Stimulated activated effector memory CD8-positive, alpha-beta T cell treated with anti-CD3 and anti-CD28 coated beads, Interleukin-12 subunit alpha, Interleukin-12 subunit beta, amount 100 ng/mL, for 72 hours (primary cell): ENCODE measurements at regions not wholly inside any gene's neighbourhood (a gene's known extent, or its start where the extent isn't known, plus 50 kb on each side); places are given as distances from the start of the nearest gene placed in this dataset.
A peak's percentile ranks its signal among the peaks of the same experiment; 100 is the strongest.

Experiments
- ATAC-seq: fragments of 150-1000 bp; cut with Tn5 transposase; 2 replicates; pipeline ENCODE4 v1.10.0; 2021
- DNase-seq, 2 donors: peaks; one replicate each; pipeline ENCODE4 v3.0.0; 2021 to 2022; ENCODE audit warnings: low spot score in 2 of 2
- H3K27ac Mint-ChIP-seq: one replicate; pipeline ENCODE4 v1.8.0; 2022; ENCODE audit warnings: mild to moderate bottlenecking, mixed read lengths
- H3K36me3 Mint-ChIP-seq: one replicate; pipeline ENCODE4 v1.8.0; 2022; ENCODE audit warnings: mild to moderate bottlenecking, mixed read lengths
- H3K4me1 Mint-ChIP-seq: one replicate; pipeline ENCODE4 v1.8.0; 2022; ENCODE audit warnings: mixed read lengths
- H3K4me3 Mint-ChIP-seq: one replicate; pipeline ENCODE4 v1.8.0; 2022; ENCODE audit warnings: mild to moderate bottlenecking, mixed read lengths
- H3K9me3 Mint-ChIP-seq: one replicate; pipeline ENCODE4 v1.8.0; 2022; ENCODE audit warnings: mixed read lengths

GRCh38 chr6:134722200-134722870, 227.6 kb downstream of the ALDH8A1 start:
- DNase-seq = no peak
- Mint-ChIP-seq H3K4me1 (no peaks in the 10 kb centered on the region), H3K9me3 (no peaks in the 10 kb centered on the region)

GRCh38 chr6:134721060-134721405, 228.9 kb downstream of the ALDH8A1 start:
- Mint-ChIP-seq H3K36me3 (no peaks in the 10 kb centered on the region), H3K27ac (no peak overlapping the region), H3K4me1 (no peaks in the 10 kb centered on the region), H3K4me3 (no peak overlapping the region), H3K9me3 (no peaks in the 10 kb centered on the region)
- DNase-seq (no peak), ATAC-seq (no peak)

More at GRCh38 chr6:134722200-134722870, 227.6 kb downstream of the ALDH8A1 start:
- no peak for ATAC-seq
- no peak overlapping the region for H3K27ac Mint-ChIP-seq
- H3K4me3 Mint-ChIP-seq = no peak overlapping the region
- H3K36me3 Mint-ChIP-seq = no peaks in the 10 kb centered on the region

- H3K4me3 Mint-ChIP-seq = no peak overlapping the region
- H3K36me3 Mint-ChIP-seq = no peaks in the 10 kb centered on the region
- H3K27ac Mint-ChIP-seq = no peak overlapping the region
- ATAC-seq (no peak), DNase-seq (no peak)
- no peaks in the 10 kb centered on the region for H3K4me1 Mint-ChIP-seq
- no peaks in the 10 kb centered on the region for H3K9me3 Mint-ChIP-seq
These were observed 229.4 kb downstream of the ALDH8A1 start for GRCh38 chr6:134720353-134721059.

GRCh38 chr6:134719911-134720310, 230.0 kb downstream of the ALDH8A1 start:
- ATAC-seq = no peak
- no peaks in the 10 kb centered on the region for H3K4me1 Mint-ChIP-seq
- H3K9me3 Mint-ChIP-seq = no peaks in the 10 kb centered on the region
- H3K36me3 Mint-ChIP-seq = no peaks in the 10 kb centered on the region
- H3K27ac Mint-ChIP-seq = no peak overlapping the region
- H3K4me3 Mint-ChIP-seq = no peak overlapping the region
- no peak for DNase-seq

- no peak for DNase-seq
- H3K4me1 Mint-ChIP-seq = no peaks in the 10 kb centered on the region
- H3K9me3 Mint-ChIP-seq = no peaks in the 10 kb centered on the region
- ATAC-seq = no peak
- no peak overlapping the region for H3K27ac Mint-ChIP-seq
- no peaks in the 10 kb centered on the region for H3K36me3 Mint-ChIP-seq
- no peak overlapping the region for H3K4me3 Mint-ChIP-seq
These were observed 230.6 kb downstream of the ALDH8A1 start for GRCh38 chr6:134719286-134719685.

- DNase-seq = no peak
- Mint-ChIP-seq H3K27ac (no peak overlapping the region), H3K36me3 (no peaks in the 10 kb centered on the region), H3K4me1 (no peaks in the 10 kb centered on the region), H3K4me3 (no peak overlapping the region), H3K9me3 (no peaks in the 10 kb centered on the region)
- no peak for ATAC-seq
These were observed 235.2 kb downstream of the ALDH8A1 start for GRCh38 chr6:134714679-134715078.

- Mint-ChIP-seq H3K36me3 (no peaks in the 10 kb centered on the region), H3K4me3 (no peak overlapping the region), H3K9me3 (no peaks in the 10 kb centered on the region), H3K27ac (no peak overlapping the region), H3K4me1 (no peaks in the 10 kb centered on the region)
- no peak for ATAC-seq
- DNase-seq = no peak
These were observed 235.8 kb downstream of the ALDH8A1 start for GRCh38 chr6:134714113-134714512.

GRCh38 chr6:134712311-134712710, 237.6 kb downstream of the ALDH8A1 start:
- no peak for DNase-seq
- no peaks in the 10 kb centered on the region for H3K9me3 Mint-ChIP-seq
- H3K27ac Mint-ChIP-seq = no peak overlapping the region
- H3K4me3 Mint-ChIP-seq = no peak overlapping the region
- H3K36me3 Mint-ChIP-seq = no peaks in the 10 kb centered on the region
- no peaks in the 10 kb centered on the region for H3K4me1 Mint-ChIP-seq
- ATAC-seq = no peak

DNA sequence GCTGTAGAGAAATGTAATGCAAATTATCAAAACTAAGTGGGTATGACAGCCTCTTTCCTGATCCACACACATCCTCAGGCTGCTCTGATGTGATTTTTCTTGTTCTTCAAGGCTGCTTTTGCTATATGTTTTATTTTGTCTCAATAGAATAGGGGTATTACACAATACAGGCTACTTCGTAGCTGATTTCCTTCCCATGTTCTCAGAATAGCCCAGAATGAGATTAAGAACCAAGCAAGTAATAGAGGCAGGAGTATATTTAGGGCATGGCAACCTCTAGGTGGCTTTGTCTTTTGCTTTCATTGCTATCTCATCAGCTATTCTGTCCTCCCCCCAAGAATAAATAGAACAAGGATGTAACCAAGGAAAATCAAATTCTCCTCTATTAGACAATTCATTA, 241.8 kb downstream of the ALDH8A1 start:
- ATAC-seq (no peak), DNase-seq (no peak)
- Mint-ChIP-seq H3K4me3 (no peak overlapping the region), H3K9me3 (no peaks in the 10 kb centered on the region), H3K27ac (no peak overlapping the region), H3K4me1 (no peaks in the 10 kb centered on the region), H3K36me3 (no peaks in the 10 kb centered on the region)

DNA sequence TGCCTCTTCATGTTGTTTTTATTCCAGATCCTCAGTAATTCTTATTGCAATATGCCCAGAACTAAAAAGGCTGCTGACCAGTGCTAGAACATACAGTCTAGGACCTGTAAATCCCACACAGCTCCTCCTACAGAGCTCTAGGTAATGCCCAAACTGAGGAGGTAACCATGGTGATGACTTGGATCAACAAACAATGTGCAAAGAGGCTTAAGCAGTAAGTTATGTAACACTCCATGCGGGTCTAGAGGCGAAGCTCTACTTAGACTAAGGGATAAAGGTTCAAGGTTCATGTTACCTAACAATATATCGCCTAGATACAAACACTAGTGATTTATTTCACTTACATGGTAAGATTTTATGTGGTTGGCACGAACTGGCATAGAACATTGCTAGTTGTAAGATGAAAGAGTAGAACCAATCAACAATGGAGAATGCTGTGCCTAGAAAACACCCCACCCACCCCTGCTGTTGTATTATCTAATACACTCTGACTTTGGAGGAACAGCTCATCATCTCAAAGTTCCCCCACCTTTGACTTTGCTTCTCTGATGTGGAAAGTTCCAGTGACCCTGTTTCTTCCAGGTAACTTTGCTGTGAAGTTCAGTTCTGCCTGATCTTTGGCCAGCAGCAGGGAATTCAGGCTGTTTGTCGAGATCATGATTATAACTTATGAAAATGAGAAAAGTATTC, 242.4 kb downstream of the ALDH8A1 start:
- no peaks in the 10 kb centered on the region for H3K4me1 Mint-ChIP-seq
- no peaks in the 10 kb centered on the region for H3K9me3 Mint-ChIP-seq
- no peak for DNase-seq
- no peaks in the 10 kb centered on the region for H3K36me3 Mint-ChIP-seq
- H3K4me3 Mint-ChIP-seq = no peak overlapping the region
- no peak for ATAC-seq
- H3K27ac Mint-ChIP-seq = no peak overlapping the region

- DNase-seq (no peak), ATAC-seq (no peak)
- H3K4me1 Mint-ChIP-seq = no peaks in the 10 kb centered on the region
- no peak overlapping the region for H3K27ac Mint-ChIP-seq
- no peaks in the 10 kb centered on the region for H3K36me3 Mint-ChIP-seq
- no peak overlapping the region for H3K4me3 Mint-ChIP-seq
- no peaks in the 10 kb centered on the region for H3K9me3 Mint-ChIP-seq
These were observed 243.1 kb downstream of the ALDH8A1 start for GRCh38 chr6:134706806-134707205.

DNA sequence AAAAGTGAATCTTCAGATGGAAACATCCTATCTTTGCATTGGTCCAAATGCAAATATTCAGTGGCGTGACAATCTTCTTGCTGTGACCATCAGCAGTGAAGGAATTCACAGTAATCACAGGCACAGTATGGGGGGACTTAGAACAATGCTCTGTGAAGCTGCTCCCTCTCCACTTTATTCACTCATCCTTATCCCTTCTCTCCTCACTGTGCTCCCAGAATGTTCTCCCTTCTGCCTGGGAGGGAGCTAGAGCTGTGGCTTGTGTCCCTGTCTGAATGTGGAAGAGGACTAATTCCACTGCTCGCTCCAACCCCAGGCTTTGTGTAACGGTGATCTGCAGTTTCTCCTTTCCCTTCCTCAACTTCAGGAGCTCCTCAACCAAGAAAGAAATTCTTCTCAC, 243.7 kb downstream of the ALDH8A1 start:
- ATAC-seq (no peak), DNase-seq (no peak)
- H3K4me1 Mint-ChIP-seq = no peaks in the 10 kb centered on the region
- no peak overlapping the region for H3K27ac Mint-ChIP-seq
- H3K36me3 Mint-ChIP-seq = no peaks in the 10 kb centered on the region
- H3K4me3 Mint-ChIP-seq = no peak overlapping the region
- no peaks in the 10 kb centered on the region for H3K9me3 Mint-ChIP-seq

DNA sequence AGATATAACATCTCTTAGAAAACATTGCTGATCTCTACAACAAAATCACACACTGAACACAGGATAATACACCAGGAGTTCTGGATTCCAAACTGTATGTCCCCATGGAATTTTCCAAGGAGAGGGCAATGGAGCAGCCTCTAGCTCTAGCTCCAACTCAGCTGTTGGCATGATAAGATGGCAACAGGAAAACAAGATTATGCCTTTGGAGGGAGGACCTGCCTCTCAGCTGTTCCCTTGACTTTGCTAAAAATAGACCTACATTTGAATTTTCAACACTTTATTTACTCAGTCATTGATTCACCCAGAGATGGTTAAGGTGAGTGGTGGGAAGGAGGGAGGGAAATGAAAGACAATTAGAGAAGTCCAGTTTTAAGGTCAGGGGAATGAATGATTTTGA, 246.7 kb downstream of the ALDH8A1 start:
- no peak overlapping the region for H3K27ac Mint-ChIP-seq
- H3K4me1 Mint-ChIP-seq = no peaks in the 10 kb centered on the region
- no peaks in the 10 kb centered on the region for H3K36me3 Mint-ChIP-seq
- ATAC-seq (no peak), DNase-seq (no peak)
- H3K4me3 Mint-ChIP-seq = no peak overlapping the region
- no peaks in the 10 kb centered on the region for H3K9me3 Mint-ChIP-seq

DNA sequence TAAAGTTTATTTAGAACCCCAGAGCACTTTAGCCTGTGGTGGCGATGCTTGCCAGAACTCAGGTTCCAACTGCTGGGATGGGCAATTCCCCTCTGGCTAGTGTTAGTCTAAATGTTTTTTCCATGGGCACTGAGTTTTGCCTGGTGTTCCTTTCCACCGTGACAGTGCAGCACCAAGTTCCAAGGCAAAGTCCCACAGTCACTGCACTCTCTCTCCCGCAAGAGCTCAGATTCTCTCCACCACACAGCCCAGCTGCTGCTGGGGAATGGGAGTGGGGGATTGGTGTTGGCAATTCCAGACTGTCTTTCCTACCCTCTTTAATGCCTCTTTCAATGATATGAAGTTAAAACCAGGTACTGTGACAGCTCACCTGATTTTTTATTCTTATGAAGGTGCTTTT, 247.6 kb downstream of the ALDH8A1 start:
- ATAC-seq = no peak
- Mint-ChIP-seq H3K36me3 (no peaks in the 10 kb centered on the region), H3K9me3 (no peaks in the 10 kb centered on the region), H3K27ac (no peak overlapping the region), H3K4me1 (no peaks in the 10 kb centered on the region), H3K4me3 (no peak overlapping the region)
- no peak for DNase-seq

- H3K27ac Mint-ChIP-seq = no peak overlapping the region
- no peaks in the 10 kb centered on the region for H3K9me3 Mint-ChIP-seq
- H3K4me3 Mint-ChIP-seq = no peak overlapping the region
- DNase-seq = no peak
- no peaks in the 10 kb centered on the region for H3K36me3 Mint-ChIP-seq
- ATAC-seq = peak; percentile 40
- H3K4me1 Mint-ChIP-seq = no peaks in the 10 kb centered on the region
These were observed 248.6 kb downstream of the ALDH8A1 start for GRCh38 chr6:134701301-134701700.

DNA sequence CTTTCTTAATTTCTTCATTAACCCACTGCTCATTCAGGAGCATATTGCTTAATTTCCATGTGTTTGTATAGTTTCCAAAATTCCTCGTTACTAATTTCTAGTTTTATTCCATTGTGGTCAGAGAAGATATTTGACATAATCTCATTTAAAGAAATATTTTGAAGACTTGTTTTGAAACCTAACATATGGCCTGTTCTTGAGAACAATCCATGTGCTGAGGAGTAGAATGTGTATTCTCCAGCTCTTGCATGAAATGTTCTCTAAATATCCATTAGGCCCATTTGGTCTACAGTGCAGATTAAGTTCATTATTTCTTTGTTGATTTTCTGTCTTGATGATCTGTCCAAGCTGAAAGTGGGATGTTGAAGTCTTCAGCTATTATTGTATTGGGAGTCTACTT, 251.7 kb downstream of the ALDH8A1 start:
- Mint-ChIP-seq H3K36me3 (no peaks in the 10 kb centered on the region), H3K4me3 (no peak overlapping the region), H3K4me1 (no peaks in the 10 kb centered on the region), H3K9me3 (no peaks in the 10 kb centered on the region), H3K27ac (no peak overlapping the region)
- no peak for DNase-seq
- no peak for ATAC-seq
